HG03469 (cell line): ENCODE measurements at regions not wholly inside any gene's neighbourhood (a gene's known extent, or its start where the extent isn't known, plus 50 kb on each side); places are given as distances from the start of the nearest gene placed in this dataset.

Experiments
- ATAC-seq: cut with Tn5 transposase; IDR thresholded peaks from one replicate; pipeline ENCODE4 v1.9.1; 2021; ENCODE audit warnings: mild to moderate bottlenecking, moderate library complexity, moderate number of reproducible peaks; ENCODE audit not compliant: unreplicated experiment

DNA sequence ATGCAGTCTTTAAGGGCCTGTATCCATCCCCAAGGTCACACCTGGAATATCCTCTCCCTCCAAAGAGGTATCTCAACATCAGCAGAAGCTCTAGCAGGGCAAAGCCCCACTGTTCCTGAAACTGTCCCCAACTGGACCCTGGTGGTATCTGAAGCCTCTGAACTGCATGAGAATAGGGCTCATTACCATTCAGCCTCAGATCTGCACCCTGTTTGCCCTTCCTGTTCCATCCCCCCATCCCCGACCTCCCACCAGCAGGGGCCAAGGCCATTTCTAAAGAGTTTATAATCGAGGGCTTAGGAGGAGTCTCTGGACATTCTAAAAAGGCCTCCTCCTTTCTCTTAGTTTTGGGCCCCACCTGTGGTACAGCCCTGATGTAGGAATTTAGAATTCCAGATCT lies 74.0 kb upstream of the THY1 start:
- ATAC-seq: no peak

DNA sequence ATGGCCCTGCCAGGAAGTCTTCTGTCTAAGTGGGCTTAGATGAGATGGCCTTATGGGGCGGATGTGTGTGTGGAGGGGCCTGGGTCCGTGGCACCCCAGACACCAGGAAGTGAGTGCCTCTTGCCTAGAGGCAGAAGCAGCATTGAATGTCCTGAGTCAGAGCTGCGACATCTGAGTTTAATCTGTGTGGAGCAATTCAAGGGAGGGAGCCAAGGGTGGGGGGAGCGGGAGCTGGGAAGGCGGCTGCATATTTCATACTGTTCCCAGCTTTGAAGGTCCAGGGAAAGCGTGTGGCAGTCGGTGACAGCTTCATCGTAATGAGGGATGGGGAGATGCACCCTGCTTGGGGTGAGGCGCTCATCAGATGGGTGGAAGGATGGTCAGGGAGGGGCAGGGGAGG lies 73.5 kb upstream of the THY1 start:
- no peak for ATAC-seq

DNA sequence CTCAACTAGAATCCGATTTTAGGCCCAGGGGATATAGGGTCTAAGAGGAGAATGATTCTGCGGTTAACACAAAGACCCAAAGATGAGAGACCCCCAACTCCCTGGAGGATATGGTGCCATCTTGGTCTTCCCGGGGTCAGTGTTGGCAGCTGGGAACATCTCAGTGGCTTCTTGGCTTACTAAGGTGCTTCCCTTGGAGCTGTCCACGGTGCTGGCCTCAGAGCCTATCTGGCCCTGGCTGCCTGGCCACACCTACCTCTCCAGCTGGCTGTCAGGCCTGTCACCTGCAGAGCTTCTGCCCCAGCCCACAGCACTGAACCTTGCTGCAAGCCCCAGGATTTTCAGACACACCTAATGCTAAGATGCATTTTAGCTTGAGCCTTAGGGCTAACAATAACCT lies 70.7 kb upstream of the THY1 start:
- ATAC-seq: no peak

DNA sequence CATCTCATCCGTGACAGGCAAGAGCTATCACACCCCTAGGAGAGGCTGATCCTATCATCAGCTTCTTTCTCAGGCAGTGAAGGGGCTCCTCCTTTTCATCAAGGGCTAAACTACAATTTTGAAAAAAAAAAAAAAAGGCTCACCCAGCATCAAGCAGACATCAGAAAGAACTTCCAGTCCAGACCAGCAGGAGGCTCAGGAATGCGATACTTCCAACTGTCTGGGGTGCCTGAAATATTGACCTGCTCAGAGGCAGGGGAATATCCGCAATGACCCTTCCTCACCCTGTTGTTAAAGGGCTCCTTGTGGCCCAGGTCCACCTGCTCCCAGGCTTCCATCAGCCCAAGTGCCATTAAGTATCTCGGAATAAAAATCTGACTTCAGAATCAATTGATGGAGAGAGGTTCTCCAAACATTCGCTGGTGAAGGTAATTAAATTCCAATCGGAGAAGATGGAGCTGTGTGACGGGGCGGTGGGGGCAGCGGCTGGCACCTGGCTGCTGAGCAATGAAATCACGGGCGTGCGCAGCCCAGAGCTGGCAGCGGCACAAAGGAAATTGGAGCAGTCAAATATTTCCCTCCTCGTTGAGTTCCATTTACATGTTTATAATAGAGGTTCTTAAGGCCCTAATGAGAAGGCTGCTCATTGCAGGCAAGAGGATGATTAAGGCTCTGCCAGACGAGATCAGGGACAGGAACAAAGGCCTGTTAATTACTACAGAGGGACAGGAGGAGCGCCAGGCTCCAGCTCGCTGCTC lies 69.0 kb upstream of the THY1 start:
- ATAC-seq: no peak

DNA sequence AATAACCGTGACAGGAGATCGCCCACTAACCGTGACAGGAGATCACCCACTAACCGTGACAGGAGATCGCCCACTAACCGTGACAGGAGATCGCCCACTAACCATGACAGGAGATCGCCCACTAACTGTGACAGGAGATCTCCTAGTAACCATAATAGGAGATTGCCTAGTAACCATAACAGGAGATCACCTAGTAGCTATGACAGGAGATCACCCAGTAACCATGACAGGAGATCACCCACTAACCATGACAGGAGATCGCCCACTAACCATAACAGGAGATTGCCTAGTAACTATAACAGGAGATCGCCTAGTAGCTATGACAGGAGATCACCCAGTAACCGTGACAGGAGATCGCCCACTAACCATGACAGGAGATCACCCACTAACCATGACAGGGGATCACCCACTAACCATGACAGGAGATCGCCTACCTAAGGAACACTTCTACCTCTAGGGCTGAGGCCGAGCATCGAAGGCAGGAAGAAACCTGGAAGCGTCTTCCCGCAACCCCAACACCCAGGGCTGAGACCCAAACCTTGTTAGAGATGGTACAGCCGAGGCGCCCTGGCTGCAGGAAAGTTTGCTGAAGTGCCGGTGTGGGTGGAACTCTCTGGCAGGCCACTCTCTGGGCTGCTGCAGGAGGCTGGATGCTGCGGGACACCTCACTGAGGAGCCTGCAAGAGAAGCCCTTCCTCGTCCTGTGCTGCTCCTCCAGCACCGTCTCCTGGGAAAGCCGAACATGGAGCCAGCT lies 67.5 kb upstream of the THY1 start:
- ATAC-seq: no peak

DNA sequence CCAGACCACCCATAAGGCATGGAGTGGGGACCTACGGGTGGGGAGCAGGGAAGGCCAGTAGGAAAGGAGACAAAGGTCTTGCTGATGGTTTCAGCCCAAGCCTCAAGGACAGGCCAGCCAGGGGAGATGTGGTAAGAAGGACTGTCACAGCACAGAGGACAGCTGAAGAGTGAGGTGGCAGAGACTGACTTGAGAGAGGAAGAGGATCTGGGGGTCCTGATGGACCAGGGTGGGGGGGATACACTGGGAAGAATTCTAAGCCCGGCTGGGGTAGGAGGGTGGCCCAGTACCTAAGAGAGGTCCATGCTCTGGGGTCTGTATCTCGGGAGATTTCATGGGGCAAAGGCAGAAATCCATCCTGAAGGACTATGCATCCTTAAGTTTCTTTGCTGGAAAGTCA lies 66.1 kb upstream of the THY1 start:
- ATAC-seq: no peak

DNA sequence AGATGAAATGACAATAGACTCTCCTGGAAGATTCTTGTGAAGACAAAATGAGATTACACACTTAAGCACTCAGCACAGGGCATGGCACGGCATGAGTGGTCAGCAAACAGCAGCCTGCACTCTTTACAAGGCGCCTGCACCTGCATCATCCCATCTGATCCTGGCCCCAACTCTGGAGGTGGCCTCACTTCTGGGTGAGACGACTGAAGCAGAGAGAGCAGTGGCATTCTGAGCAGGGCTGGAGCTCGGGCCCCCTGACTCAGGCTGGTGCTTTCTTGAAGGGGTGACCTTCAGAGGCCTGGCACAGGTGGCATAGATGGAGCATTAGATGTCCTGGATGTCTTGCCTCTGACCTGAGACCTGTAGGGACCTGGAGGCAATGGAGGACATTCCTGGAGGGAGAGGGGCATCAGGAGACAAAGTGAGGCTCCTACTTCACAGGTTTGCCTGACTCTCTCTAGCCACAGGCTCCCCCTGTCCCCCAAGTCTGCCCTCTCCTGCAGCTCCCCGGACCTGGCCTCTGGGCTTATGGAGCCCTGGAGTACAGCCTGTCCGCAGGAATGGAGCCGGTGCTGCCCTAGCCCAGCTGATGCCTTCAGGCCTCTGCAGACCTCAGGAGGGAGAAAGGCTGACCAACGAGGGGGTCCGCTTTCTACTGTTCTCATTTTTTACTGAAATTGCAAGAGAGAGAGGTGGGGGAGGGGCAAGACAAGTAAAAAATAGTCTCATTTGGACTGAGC lies 65.5 kb upstream of the THY1 start:
- ATAC-seq: no peak

DNA sequence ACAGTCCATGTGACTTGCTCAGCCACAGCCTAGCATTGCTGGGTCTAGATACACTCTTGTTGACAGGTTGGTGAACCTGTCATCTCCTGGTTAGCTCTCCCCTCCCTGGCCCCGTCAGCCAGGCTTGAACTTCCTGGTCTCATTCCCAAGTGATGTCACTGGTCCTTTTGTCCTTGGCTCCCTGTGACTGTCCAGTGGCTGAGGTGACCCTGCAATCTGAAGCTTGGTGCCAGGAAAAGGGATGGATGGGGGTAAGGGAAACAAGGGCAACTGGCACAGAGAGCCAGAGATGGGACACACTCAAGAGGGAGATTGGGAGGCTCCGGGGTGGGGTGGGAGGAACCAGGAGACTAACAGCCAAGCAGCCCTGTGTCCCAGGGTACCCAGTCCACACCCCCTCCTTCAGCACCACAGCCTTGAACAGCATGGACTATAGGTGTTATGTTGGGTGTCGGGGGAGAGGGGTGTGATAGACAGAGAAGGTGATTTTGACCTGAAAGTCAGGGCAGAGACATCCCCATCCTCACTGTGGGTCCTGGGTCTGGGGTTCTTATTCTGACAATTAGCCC lies 63.8 kb upstream of the THY1 start:
- ATAC-seq: no peak

DNA sequence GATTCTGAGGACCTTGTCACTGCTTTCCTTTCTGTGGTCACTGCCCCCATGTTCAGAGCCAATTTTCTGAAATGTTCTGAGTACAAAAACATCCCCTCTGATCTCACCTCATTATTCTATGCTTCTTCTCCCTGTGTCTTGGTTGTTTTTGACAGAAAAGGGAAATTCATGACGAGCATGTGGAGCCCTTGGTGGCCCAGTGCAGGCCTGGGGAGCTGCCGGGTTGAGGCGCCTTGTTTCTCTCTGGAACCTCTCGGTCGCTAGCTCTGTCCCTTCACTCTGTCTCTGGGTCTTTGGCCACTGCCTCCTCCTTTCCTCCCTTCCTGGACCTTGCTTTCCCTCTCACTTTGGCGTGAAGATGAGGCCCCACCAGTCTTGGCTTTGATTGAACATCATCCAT lies 63.0 kb upstream of the THY1 start:
- no peak for ATAC-seq

DNA sequence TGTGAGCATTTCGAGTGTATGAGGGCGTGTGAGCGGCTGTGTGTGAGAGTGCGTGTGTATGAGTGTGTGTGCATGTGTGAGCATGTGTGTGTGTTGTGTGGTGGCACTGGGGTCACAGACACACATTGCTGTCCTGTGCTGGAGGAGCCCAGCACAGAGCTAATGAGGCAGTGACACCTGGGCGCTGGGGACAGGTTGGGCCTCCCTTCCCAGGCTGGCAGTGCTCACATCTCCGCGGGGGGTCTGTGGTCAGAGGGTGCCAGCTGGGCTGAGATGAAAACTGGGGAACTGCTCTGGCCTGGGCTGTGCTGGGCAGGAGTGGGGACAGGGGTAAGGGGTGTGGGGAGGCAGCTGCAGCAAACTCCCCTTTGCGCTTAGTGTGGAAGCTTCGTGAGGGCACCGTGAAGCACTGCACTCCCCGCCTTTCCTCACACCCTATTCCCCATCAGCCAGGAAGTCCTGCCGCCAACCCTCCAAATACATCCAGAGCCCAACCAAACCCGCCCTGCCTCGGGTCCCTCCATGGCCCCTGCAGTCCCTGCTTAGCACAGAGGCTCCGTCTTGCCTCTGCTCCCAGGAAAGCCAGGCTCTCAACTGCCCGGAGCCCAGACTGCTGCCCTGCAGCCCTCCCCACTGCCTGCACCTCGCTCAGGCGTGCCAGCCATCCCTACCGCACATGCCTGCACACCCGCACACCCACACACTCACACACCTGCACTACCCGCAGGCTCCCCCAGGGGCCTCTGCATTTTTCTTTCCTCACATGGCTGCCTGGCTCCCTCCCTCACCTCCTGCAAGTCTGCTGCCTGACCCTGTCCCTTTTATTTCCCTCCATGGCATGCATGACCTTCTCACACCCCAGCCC lies 62.0 kb upstream of the THY1 start:
- no peak for ATAC-seq

DNA sequence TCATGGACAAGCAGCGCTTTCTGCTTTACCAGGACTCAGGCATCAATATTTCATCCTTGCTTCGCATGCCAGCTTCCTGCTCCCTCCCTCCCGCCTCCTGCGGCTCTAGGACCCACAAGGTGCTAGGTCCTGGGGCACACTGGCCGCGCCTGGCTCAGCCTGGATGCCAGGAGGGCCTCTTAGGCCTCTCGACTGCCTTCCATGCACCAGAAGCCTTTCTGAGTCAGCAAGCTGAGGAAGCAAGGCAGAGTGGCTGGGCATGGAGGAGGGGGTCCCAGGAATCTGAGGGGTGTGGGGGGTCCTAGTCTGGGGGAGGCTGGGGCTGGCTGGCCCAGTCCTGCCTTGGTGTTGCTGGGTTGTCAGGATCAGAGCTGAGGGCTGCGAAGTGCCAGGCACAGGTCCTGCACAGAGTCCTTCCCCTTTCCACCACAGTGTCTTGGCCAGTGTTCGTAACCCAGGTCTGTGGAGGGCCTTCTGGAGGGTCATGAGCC lies 61.0 kb upstream of the THY1 start:
- no peak for ATAC-seq

DNA sequence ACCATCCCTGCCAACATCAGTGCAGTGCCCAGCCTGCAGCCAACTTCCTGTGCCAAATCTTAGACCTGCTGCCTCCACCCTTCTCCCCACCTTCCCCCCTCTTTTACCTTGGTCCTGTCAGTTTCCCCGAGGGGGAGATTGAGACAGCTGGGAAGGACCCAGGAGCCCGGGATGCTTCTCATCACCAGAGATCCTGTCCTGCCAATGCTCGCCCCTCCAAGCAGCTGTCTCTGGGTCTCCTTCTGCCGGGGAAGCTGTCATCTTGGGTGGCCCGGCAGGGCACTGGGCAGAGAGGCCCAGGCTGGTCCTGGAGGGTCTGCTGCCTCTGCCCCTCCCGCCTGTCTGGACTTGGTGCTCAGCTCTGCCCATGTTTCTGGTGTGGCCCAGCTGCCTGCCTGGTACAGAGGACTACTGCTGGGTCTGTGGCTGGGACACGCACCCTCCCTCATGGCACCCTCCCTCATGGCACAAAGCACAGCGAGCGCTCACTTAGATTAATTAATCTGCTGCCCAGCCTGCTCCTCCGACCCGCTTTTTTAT lies 60.4 kb upstream of the THY1 start:
- no peak for ATAC-seq

DNA sequence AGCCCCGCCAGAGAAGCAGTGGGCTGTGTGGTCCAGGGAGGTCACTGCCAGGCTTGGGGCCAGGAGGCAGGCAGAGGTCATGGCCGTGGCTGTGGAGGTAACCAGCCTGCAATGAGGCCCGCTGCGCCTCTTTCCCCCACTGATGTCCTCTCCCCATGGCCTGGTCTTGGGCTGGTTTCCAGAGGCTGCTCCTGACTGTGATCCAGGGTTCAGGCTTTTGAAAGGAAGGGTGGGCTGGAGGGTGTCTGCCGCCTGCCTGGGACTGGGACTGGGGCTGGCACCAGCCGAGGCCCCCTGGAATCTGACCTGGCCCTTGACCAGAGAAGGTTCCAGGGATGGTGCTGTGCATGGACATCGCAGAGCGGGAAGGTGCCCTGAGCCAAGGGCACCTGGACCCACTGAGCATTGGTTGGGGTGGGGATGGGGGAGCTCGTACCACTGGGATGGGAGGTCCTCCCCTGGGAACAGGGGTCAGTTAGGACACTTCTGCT lies 59.6 kb upstream of the THY1 start:
- no peak for ATAC-seq

DNA sequence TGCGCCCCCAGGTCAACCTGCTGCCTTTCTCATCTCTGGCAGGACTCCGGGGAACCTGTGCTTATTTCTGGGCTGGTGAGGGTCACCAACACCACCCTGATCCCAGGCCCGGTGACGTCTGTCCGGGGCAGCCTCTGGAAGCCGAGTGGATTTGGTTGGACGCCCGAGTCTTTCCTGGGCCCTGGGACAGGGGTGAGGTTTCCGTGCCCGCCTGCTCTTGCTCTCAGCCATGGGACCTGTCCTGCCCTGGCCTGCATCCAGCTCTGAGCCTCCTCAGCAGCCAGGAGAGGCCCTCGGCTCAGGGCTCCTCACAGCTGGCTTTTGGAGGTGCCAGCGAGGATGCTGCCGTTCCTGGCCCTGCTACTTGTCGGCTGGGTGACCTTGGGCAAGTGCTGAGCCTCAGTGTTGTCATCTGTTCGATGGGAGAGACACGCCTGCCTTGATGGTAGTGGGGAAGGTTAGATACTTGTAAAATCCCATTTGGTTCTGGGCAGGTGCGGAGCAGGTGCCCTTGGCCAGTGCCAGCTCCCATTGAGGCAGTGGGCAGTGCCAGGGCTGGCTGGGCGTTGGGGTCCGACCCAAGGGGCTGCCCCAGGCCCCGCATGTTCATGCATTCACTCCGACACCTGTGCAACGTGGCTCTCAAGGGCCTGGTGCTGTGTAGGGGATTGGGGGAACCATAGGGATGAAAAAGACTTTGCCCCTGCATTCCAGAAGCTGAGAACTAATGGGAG lies 58.9 kb upstream of the THY1 start:
- ATAC-seq: no peak

DNA sequence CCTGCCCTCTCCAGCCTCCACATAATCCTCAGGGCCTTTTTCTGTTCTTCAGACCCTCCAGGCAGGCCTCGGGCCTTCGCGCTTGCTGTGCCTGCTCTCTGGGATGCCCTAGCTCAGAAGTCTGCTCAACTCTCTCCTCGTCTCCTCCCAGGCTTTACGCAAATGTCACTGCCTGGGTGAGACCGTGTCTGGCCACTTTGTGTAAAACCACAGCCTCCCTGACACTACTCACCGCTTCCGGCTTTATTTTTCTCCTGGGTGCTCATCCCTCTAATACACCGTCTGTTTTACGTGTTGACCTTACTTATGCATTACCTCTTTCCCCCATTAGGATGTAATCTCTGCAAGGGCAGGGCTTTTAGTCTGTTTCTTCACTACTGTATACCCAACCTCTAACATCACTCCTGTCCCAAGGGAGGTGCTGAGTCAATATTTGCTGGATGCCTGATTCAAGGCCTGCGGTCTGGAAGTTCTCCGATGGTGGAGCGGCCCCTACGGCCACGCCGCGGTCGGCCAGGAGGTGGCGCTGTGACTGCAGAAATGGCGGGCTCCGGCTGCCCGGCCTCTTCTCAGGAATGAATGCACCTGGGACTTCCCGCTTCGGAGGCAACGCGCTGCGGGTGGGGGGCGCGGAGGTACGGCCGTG lies 58.2 kb upstream of the THY1 start:
- no peak for ATAC-seq

DNA sequence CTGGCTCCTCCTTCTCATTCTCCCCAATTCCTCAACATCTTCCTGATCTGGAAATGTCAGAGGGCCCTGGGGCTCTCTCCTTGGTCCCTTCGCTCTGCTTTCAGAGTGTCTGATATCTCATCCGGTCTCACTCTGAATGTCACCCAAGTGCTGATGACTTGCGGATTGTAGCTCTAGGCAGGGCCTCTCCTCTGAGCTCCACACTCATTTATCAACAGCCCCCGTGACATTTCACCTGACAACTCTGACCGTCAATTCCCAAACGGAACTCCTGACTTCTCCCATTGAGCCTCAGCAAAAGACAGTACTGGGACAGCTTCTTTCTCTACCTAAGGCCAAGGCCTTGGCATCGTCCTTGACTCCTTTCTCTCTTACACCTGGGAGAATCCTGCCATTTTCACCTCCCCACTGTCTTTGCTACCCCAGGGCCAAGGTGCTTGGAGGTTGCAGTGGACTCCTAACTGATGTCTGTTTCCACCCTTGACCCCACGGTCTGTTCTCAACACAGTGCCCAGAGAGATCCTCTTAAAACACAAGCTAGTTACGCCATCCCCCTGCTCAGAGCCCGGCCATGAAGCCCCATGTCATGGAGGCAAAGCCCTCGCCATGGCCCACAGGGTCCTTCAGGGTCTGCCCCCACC lies 57.5 kb upstream of the THY1 start:
- no peak for ATAC-seq

DNA sequence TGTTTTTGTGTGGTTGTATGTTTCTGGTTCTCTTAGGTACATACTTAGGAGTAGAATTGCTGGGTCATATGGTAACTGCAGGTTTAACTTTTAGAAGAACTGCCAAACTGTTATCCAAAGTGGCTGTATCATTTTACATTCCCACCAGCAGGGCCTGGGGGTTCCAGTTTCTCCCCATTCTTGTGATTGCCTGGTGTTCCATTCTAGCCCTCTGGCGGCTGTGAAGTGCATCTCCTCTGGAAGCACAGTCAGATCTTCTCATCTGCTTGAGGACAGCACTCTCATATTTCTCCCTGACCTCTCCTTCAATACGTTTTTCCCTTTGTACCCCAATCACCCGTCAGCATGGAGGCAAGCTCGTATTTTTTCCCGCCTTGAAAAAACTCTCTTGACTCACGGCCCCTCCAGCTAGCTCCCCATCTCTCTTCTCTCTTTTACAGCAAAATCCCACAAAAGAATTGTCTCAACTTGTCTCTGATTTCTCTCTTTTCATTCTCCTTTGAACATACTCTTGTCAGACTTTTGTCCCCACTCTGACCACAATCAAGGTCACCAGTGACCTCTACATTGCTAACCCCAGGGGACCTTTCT lies 56.8 kb upstream of the THY1 start:
- no peak for ATAC-seq

DNA sequence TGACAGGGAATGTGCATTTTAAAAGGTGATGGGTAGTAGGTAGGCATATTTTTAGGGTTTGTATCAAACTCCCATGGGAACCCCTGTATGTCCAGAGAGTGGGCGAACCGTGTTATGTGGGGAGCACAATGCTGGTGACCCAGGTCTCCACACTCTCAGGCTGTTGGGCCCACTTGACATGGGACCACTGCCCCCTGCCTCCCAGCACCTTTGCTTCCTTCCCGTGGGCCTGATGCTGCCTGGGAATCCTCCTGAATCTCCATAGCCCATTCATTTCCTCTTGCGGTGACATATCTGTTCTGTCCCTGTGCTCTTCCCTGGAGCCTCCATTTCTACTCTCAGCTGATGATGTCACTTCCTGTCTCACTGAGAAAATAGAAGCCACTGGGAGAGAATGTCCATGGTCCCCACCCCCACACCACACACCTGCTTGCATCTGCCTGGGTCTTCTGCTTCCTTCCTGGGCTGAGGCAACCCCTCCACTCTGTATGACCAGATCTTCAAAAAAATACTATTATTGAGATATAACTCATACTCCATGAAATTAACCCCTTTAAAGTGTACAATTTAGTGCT lies 55.8 kb upstream of the THY1 start:
- ATAC-seq: no peak
